ENCODE measurements at regions not wholly inside any gene's neighbourhood (a gene's known extent, or its start where the extent isn't known, plus 50 kb on each side); places are given as distances from the start of the nearest gene placed in this dataset.
"Not testable (repeated sequence)": the region's sequence is repeated elsewhere in the genome, so short reads cannot be mapped to it uniquely, and the experiment has no call there.

GRCh38 chr9:94421951-94422350 is 93.5 kb upstream of the NUTM2F start:
- CTCF ChIA-PET; DNase-seq; intact Hi-C loops (cut with DNase I, micrococcal nuclease); ATAC-seq; H3K4me1 Mint-ChIP-seq; H3K4me3 Mint-ChIP-seq; H3K27ac Mint-ChIP-seq; POLR2A ChIA-PET; H3K27me3 Mint-ChIP-seq; H3K9me3 Mint-ChIP-seq (ENCODE audit: low read depth); H3K36me3 Mint-ChIP-seq (ENCODE audit: low read depth): not testable (repeated sequence)

DNA sequence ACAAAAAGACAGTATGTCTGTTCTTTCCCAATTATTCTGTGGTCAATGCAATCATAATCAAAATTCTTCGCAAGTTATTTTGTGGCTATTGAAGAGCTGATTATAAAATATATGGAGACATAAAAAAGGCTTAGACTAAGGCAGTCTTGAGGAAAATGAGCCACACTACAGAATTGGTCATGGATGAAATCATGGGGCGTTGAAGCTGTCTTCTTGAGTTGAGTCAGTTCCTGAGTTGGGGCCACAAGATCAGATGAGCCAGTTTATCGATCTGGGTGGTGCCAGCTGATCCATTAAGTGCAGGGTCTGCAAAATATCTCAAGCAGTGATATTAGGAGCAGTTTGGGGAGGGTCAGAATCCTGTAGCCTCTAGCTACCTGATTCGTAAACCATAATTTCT is 96.9 kb upstream of the NUTM2F start:
- H3K4me3 Mint-ChIP-seq; CTCF ChIA-PET; intact Hi-C loops (cut with DNase I, micrococcal nuclease); H3K36me3 Mint-ChIP-seq (ENCODE audit: low read depth); H3K27ac Mint-ChIP-seq; H3K27me3 Mint-ChIP-seq; H3K4me1 Mint-ChIP-seq; H3K9me3 Mint-ChIP-seq (ENCODE audit: low read depth); POLR2A ChIA-PET: not testable (repeated sequence)
- DNase-seq (peak; percentile 6), ATAC-seq (peak; percentile 74)

- H3K4me3 Mint-ChIP-seq; H3K4me1 Mint-ChIP-seq; H3K9me3 Mint-ChIP-seq (ENCODE audit: low read depth); H3K27me3 Mint-ChIP-seq; DNase-seq; intact Hi-C loops (cut with DNase I, micrococcal nuclease); H3K27ac Mint-ChIP-seq; ATAC-seq; POLR2A ChIA-PET; CTCF ChIA-PET: not testable (repeated sequence)
- H3K36me3 Mint-ChIP-seq (ENCODE audit: low read depth): peaks cover 18% of the 10 kb centered on the region
Measured at GRCh38 chr9:94437128-94437527, 108.7 kb upstream of the NUTM2F start.

GRCh38 chr9:94438336-94438735 is 109.9 kb upstream of the NUTM2F start:
- DNase-seq; intact Hi-C loops (cut with DNase I, micrococcal nuclease); H3K4me3 Mint-ChIP-seq; CTCF ChIA-PET; H3K27me3 Mint-ChIP-seq; H3K27ac Mint-ChIP-seq; POLR2A ChIA-PET; H3K9me3 Mint-ChIP-seq (ENCODE audit: low read depth); H3K4me1 Mint-ChIP-seq; ATAC-seq: not testable (repeated sequence)
- peaks cover 26% of the 10 kb centered on the region for H3K36me3 Mint-ChIP-seq (ENCODE audit: low read depth)

DNA sequence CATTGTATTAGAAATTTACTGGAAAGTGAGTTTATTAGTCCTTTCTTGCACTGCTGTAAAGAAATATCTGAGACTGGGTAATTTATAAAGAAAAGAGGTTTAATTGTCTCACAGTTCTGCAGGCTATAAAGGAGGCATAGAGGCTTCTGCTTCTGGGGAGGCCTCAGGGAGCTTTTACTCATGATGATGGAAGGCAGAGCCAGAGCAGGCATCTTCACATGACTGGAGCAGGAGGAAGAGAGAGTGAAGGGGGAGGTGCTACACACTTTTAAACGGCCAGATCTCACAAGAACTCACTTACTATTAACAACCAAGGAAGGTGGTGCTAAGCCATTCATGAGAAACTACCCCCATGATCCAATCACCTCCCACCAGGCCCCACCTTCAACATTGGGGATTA is 112.7 kb upstream of the NUTM2F start:
- H3K4me3 Mint-ChIP-seq; POLR2A ChIA-PET; CTCF ChIA-PET; intact Hi-C loops (cut with DNase I, micrococcal nuclease); H3K9me3 Mint-ChIP-seq (ENCODE audit: low read depth); H3K27ac Mint-ChIP-seq; DNase-seq; H3K27me3 Mint-ChIP-seq; ATAC-seq; H3K4me1 Mint-ChIP-seq: not testable (repeated sequence)
- peaks cover 29% of the 10 kb centered on the region for H3K36me3 Mint-ChIP-seq (ENCODE audit: low read depth)

DNA sequence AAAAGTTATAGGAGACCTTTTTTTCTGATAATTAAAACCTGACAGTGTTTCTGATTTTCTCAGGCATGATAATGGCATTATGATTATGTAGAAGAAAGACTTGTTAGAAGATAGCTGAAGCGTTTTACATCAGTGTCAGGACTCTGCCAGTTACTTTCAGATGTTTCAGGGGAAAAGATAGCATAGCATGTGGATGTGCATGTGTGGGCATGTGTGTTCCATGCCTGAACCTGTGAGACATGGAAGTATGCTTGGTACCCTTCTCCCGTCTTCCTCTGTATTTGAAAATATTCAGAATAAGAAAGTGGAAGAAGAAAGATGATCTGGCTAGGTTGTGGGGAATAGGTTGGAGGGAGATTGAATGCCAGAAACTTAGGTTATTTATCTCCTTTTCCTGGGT is 113.1 kb upstream of the PCAT7 start:
- Mint-ChIP-seq H3K4me3 (no peak overlapping the region), H3K4me1 (peaks cover 5% of the 10 kb centered on the region), H3K27me3 (no peaks in the 10 kb centered on the region), H3K27ac (no peak overlapping the region), H3K36me3 (ENCODE audit: low read depth) (peaks cover 33% of the 10 kb centered on the region), H3K9me3 (ENCODE audit: low read depth) (no peaks in the 10 kb centered on the region)
- intact Hi-C loops (cut with DNase I, micrococcal nuclease): no loop called here
- DNase-seq (no peak), ATAC-seq (no peak)
- ChIA-PET CTCF (no interaction called here), POLR2A (no interaction called here)

DNA sequence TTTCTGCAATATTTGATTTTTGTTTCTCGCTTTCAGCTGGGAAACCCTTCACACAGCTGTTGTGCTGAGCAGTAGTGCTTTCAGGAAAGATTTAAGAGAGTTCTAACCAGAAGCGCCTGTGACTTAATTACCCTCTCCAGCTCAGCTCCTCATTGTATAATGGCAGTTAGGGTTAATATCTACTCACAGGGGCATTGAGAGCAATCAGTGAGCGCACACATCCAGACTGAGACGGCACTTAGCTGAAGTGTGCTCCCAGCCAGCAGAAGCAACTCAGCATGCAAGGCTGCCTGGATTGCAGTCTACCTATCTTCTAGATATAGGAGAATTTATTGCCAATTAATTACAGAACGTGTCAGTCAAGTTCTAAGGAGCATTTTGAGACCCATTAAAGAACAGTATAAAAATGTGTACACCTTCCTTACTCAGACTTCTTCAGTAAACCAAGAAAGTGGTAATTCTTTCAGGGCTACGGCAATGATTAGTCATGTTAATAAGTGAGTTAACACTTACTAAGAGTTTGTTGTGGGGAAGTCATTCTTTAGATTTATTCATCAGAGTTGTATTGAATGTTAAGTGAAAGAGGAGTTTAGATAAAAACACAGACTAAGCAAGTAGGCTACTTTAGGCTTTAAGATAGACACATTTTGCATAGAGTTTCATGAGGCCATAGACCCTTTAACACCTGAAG is 111.7 kb upstream of the PCAT7 start:
- Mint-ChIP-seq H3K27me3 (no peaks in the 10 kb centered on the region), H3K36me3 (ENCODE audit: low read depth) (peaks cover 39% of the 10 kb centered on the region), H3K27ac (no peak overlapping the region), H3K4me1 (peaks cover 5% of the 10 kb centered on the region), H3K9me3 (ENCODE audit: low read depth) (no peaks in the 10 kb centered on the region), H3K4me3 (no peak overlapping the region)
- ChIA-PET POLR2A (no interaction called here), CTCF (no interaction called here)
- ATAC-seq (no peak), DNase-seq (no peak)
- intact Hi-C loops (cut with DNase I, micrococcal nuclease): no loop called here

DNA sequence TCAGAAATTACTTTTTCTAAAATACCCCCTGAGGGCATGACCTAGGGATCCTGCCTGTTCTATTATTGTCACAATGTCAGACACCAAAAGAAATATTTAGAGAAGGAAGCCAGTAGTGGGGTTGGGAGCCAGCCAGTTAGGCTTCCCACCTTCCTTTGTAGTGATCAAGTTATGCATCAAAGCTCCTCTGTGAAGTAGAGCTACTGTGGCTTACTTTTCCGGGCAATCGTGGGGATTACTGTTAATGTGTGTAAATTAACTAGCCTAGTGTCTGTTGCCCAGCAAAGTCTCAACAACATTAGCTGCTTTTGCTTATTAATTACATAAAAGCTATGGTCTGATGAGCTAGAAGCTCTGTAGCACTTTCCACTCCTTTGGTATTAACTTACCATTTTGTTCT is 109.0 kb upstream of the PCAT7 start:
- no peaks in the 10 kb centered on the region for H3K27me3 Mint-ChIP-seq
- no peak overlapping the region for H3K4me3 Mint-ChIP-seq
- intact Hi-C loops (cut with DNase I, micrococcal nuclease): no loop called here
- ATAC-seq (no peak), DNase-seq (no peak)
- CTCF ChIA-PET: no interaction called here
- H3K9me3 Mint-ChIP-seq (ENCODE audit: low read depth): no peaks in the 10 kb centered on the region
- POLR2A ChIA-PET: no interaction called here
- H3K4me1 Mint-ChIP-seq: peaks cover 5% of the 10 kb centered on the region
- H3K27ac Mint-ChIP-seq: no peak overlapping the region
- H3K36me3 Mint-ChIP-seq (ENCODE audit: low read depth): peaks cover 49% of the 10 kb centered on the region

DNA sequence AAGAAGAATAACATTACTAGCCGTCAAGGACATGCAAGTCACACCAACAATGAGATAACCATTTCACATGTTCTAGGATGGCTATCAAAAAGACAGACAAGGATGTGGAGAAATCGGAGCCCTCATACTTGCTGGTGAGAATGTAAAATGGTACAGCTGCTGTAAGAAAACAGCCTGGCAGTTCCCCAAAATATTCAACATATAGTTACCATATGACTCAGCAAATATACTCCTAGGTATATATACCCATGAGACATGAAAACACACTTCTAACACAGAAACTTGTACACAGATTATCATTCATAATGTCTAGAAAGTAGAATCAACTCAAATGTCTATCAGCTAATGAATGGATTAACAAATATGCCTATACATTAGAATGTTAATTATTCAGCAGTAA is 105.4 kb upstream of the PCAT7 start:
- POLR2A ChIA-PET: no interaction called here
- intact Hi-C loops (cut with DNase I, micrococcal nuclease): no loop called here
- no peaks in the 10 kb centered on the region for H3K9me3 Mint-ChIP-seq (ENCODE audit: low read depth)
- no peak overlapping the region for H3K4me3 Mint-ChIP-seq
- peaks cover 54% of the 10 kb centered on the region for H3K36me3 Mint-ChIP-seq (ENCODE audit: low read depth)
- H3K27ac Mint-ChIP-seq: no peak overlapping the region
- no peaks in the 10 kb centered on the region for H3K4me1 Mint-ChIP-seq
- ATAC-seq: no peak
- H3K27me3 Mint-ChIP-seq: no peaks in the 10 kb centered on the region
- CTCF ChIA-PET: interaction anchor here (0.6 kb wide), 1 partner anchor 820 kb away, joined by 3 read pairs; no protein-coding TSS in a partner anchor
- no peak for DNase-seq

GRCh38 chr9:94464790-94465189 is 90.1 kb upstream of the PCAT7 start:
- H3K4me3 Mint-ChIP-seq: no peak overlapping the region
- H3K36me3 Mint-ChIP-seq (ENCODE audit: low read depth): peaks cover 31% of the 10 kb centered on the region
- DNase-seq (no peak), ATAC-seq (no peak)
- ChIA-PET POLR2A (no interaction called here), CTCF (no interaction called here)
- no peaks in the 10 kb centered on the region for H3K4me1 Mint-ChIP-seq
- H3K27ac Mint-ChIP-seq: no peak overlapping the region
- peaks cover 32% of the 10 kb centered on the region for H3K9me3 Mint-ChIP-seq (ENCODE audit: low read depth)
- intact Hi-C loops (cut with DNase I, micrococcal nuclease): no loop called here
- H3K27me3 Mint-ChIP-seq: no peaks in the 10 kb centered on the region

DNA sequence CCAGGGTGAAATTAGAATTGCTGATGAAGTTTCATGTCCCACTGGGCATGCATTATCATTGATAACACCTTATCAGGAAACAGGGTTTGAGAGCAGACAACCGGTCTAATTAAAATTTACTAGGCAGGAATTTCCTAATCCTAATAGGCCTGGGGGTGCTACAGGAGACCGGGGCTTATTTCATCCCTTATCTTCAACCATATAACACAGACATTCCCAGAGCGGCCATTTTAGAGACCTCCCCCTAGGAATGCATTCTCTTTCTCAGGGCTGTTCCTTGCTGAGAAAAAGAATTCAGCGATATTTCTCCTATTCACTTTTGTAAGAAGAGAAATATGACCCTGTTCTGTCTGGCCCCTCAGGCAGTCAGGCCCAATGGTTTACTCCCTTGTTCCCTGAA is 82.8 kb upstream of the PCAT7 start:
- DNase-seq; H3K36me3 Mint-ChIP-seq (ENCODE audit: low read depth); H3K4me1 Mint-ChIP-seq; H3K4me3 Mint-ChIP-seq; H3K27me3 Mint-ChIP-seq; CTCF ChIA-PET; ATAC-seq; intact Hi-C loops (cut with DNase I, micrococcal nuclease); POLR2A ChIA-PET; H3K27ac Mint-ChIP-seq: not testable (repeated sequence)
- H3K9me3 Mint-ChIP-seq (ENCODE audit: low read depth): peaks cover 19% of the 10 kb centered on the region

GRCh38 chr9:94472806-94473360 is 82.0 kb upstream of the PCAT7 start:
- no peaks in the 10 kb centered on the region for H3K36me3 Mint-ChIP-seq (ENCODE audit: low read depth)
- CTCF ChIA-PET: no interaction called here
- H3K27me3 Mint-ChIP-seq: peaks cover 8% of the 10 kb centered on the region
- H3K27ac Mint-ChIP-seq: no peak overlapping the region
- H3K9me3 Mint-ChIP-seq (ENCODE audit: low read depth): peaks cover 17% of the 10 kb centered on the region
- ATAC-seq (no peak), DNase-seq (no peak)
- no peaks in the 10 kb centered on the region for H3K4me1 Mint-ChIP-seq
- intact Hi-C loops (cut with DNase I, micrococcal nuclease): no loop called here
- no peak overlapping the region for H3K4me3 Mint-ChIP-seq
- POLR2A ChIA-PET: no interaction called here

Data from activated CD4-positive, alpha-beta T cell treated with anti-CD3 and anti-CD28 coated beads for 36 hours (primary cell).